ENCODE measurements at regions not wholly inside any gene's neighbourhood (a gene's known extent, or its start where the extent isn't known, plus 50 kb on each side); places are given as distances from the start of the nearest gene placed in this dataset.

- no peak for DNase-seq
These were observed 101.2 kb downstream of the TLE3 start for GRCh38 chr15:69996321-69997160.

DNA sequence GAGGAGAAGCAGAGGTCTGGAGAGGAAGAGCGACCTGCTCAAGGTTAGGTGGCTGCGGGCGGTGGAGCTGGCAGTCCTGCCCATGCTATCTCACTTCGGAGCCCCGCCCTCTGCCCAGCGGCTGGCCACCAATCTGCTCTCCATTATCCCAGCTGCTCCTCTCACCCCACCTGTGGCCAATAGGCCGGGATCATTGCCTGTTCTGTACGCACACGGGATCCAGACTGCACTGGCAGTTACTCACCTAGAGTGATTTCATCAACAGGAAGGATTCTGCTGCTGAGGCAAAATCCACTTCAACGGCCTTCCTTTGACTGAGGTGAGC is 100.6 kb downstream of the TLE3 start:
- DNase-seq: no peak
